ENCODE measurements at regions not wholly inside any gene's neighbourhood (a gene's known extent, or its start where the extent isn't known, plus 50 kb on each side); places are given as distances from the start of the nearest gene placed in this dataset.

GRCh38 chr16:80233097-80233835, 307.5 kb upstream of the DYNLRB2 start:
- DNase-seq: no peak
- no peak for TF ChIP-seq CTCF (IDR thresholded peaks at IDR 0.05)

GRCh38 chr16:80231888-80232287, 308.9 kb upstream of the DYNLRB2 start:
- Histone ChIP-seq H3K36me3 (no peaks in the 10 kb centered on the region), H3K9me3 (no peaks in the 10 kb centered on the region), H3K27ac (no peak overlapping the region), H3K27me3 (no peaks in the 10 kb centered on the region), H3K4me1 (no peaks in the 10 kb centered on the region), H3K4me3 (no peak overlapping the region)
- TF ChIP-seq CTCF (IDR thresholded peaks at IDR 0.05): no peak
- DNase-seq (no peak), ATAC-seq (peak; percentile 21)
- intact Hi-C loops (cut with DNase I): no loop called here

More at GRCh38 chr16:80233097-80233835, 307.5 kb upstream of the DYNLRB2 start:
- H3K36me3 ChIP-seq: no peaks in the 10 kb centered on the region
- no peaks in the 10 kb centered on the region for H3K27me3 ChIP-seq
- no peak for ATAC-seq
- no peak overlapping the region for H3K4me3 ChIP-seq
- intact Hi-C loops (cut with DNase I): no loop called here
- H3K27ac ChIP-seq: no peak overlapping the region
- H3K4me1 ChIP-seq: no peaks in the 10 kb centered on the region
- no peaks in the 10 kb centered on the region for H3K9me3 ChIP-seq

- Histone ChIP-seq H3K27ac (no peak overlapping the region), H3K4me3 (no peak overlapping the region), H3K9me3 (no peaks in the 10 kb centered on the region), H3K4me1 (no peaks in the 10 kb centered on the region), H3K27me3 (no peaks in the 10 kb centered on the region), H3K36me3 (no peaks in the 10 kb centered on the region)
- no peak for ATAC-seq
- no peak for DNase-seq
- intact Hi-C loops (cut with DNase I): no loop called here
- no peak for TF ChIP-seq CTCF (IDR thresholded peaks at IDR 0.05)
These were observed 309.7 kb upstream of the DYNLRB2 start for GRCh38 chr16:80231121-80231520.

- DNase-seq (no peak), ATAC-seq (no peak)
- Histone ChIP-seq H3K4me1 (no peaks in the 10 kb centered on the region), H3K27ac (no peak overlapping the region), H3K27me3 (no peaks in the 10 kb centered on the region), H3K36me3 (no peaks in the 10 kb centered on the region), H3K4me3 (no peak overlapping the region), H3K9me3 (no peaks in the 10 kb centered on the region)
- no peak for TF ChIP-seq CTCF (IDR thresholded peaks at IDR 0.05)
- intact Hi-C loops (cut with DNase I): no loop called here
These were observed 310.3 kb upstream of the DYNLRB2 start for GRCh38 chr16:80230328-80231120.

GRCh38 chr16:80226499-80226898, 314.3 kb upstream of the DYNLRB2 start:
- ATAC-seq (no peak), DNase-seq (no peak)
- Histone ChIP-seq H3K36me3 (no peaks in the 10 kb centered on the region), H3K27me3 (no peaks in the 10 kb centered on the region), H3K4me3 (no peak overlapping the region), H3K27ac (no peak overlapping the region), H3K9me3 (no peaks in the 10 kb centered on the region), H3K4me1 (no peaks in the 10 kb centered on the region)
- intact Hi-C loops (cut with DNase I): no loop called here
- TF ChIP-seq CTCF (IDR thresholded peaks at IDR 0.05): no peak

Data from upper lobe of right lung (tissue), 1 donor.